ENCODE measurements at regions not wholly inside any gene's neighbourhood (a gene's known extent, or its start where the extent isn't known, plus 50 kb on each side); places are given as distances from the start of the nearest gene placed in this dataset.

- H3K4me1 Mint-ChIP-seq (ENCODE audit: low read depth), result no peaks in the 10 kb centered on the region
- H3K36me3 Mint-ChIP-seq (ENCODE audit: low read depth), result no peaks in the 10 kb centered on the region
- H3K27me3 Mint-ChIP-seq, result no peaks in the 10 kb centered on the region
- no peak overlapping the region for H3K4me3 Mint-ChIP-seq
- H3K9me3 Mint-ChIP-seq, result no peaks in the 10 kb centered on the region
- no peak overlapping the region for H3K27ac Mint-ChIP-seq
- intact Hi-C loops (cut with micrococcal nuclease), result no loop called here
Measured at GRCh38 chr5:89086390-89087086, 203.6 kb upstream of the MEF2C start.

- no peaks in the 10 kb centered on the region for H3K4me1 Mint-ChIP-seq (ENCODE audit: low read depth)
- H3K4me3 Mint-ChIP-seq, result no peak overlapping the region
- no peak overlapping the region for H3K27ac Mint-ChIP-seq
- no peaks in the 10 kb centered on the region for H3K9me3 Mint-ChIP-seq
- no peaks in the 10 kb centered on the region for H3K27me3 Mint-ChIP-seq
- intact Hi-C loops (cut with micrococcal nuclease), result no loop called here
- H3K36me3 Mint-ChIP-seq (ENCODE audit: low read depth), result no peaks in the 10 kb centered on the region
Measured at GRCh38 chr5:89083791-89084190, 200.8 kb upstream of the MEF2C start.

DNA sequence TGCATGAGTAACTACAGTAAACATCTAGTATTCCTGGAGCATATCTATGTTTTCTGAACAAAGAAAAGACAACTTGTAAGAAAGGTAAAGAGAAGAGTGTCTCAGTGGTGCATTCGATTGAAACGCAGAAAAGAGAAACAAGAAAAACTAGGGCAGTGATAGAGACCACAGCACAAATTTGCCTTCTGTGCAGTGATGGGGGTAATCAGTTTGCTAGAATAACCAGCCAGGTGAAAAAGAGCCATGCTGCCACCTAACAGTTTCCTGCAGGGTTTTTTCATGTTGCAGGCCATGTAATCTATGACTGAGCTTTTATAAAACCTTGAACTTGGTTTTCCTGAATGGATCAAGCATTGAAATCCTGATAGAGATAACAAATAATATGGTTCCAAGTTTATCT lies 198.4 kb upstream of the MEF2C start:
- intact Hi-C loops (cut with micrococcal nuclease), result no loop called here
- Mint-ChIP-seq H3K27me3 (no peaks in the 10 kb centered on the region), H3K27ac (no peak overlapping the region), H3K9me3 (no peaks in the 10 kb centered on the region), H3K4me1 (ENCODE audit: low read depth) (no peaks in the 10 kb centered on the region), H3K36me3 (ENCODE audit: low read depth) (no peaks in the 10 kb centered on the region), H3K4me3 (no peak overlapping the region)

- intact Hi-C loops (cut with micrococcal nuclease), result no loop called here
- no peak overlapping the region for H3K4me3 Mint-ChIP-seq
- no peaks in the 10 kb centered on the region for H3K36me3 Mint-ChIP-seq (ENCODE audit: low read depth)
- H3K27ac Mint-ChIP-seq, result no peak overlapping the region
- H3K9me3 Mint-ChIP-seq, result no peaks in the 10 kb centered on the region
- no peaks in the 10 kb centered on the region for H3K4me1 Mint-ChIP-seq (ENCODE audit: low read depth)
- no peaks in the 10 kb centered on the region for H3K27me3 Mint-ChIP-seq
Measured at GRCh38 chr5:89080467-89081116, 197.6 kb upstream of the MEF2C start.

- peaks cover 8% of the 10 kb centered on the region for H3K4me1 Mint-ChIP-seq (ENCODE audit: low read depth)
- H3K27me3 Mint-ChIP-seq, result peaks cover 2% of the 10 kb centered on the region
- no peak overlapping the region for H3K27ac Mint-ChIP-seq
- H3K4me3 Mint-ChIP-seq, result no peak overlapping the region
- no peaks in the 10 kb centered on the region for H3K9me3 Mint-ChIP-seq
- H3K36me3 Mint-ChIP-seq (ENCODE audit: low read depth), result no peaks in the 10 kb centered on the region
- intact Hi-C loops (cut with micrococcal nuclease), result no loop called here
Measured at GRCh38 chr5:89072842-89073672, 190.1 kb upstream of the MEF2C start.

DNA sequence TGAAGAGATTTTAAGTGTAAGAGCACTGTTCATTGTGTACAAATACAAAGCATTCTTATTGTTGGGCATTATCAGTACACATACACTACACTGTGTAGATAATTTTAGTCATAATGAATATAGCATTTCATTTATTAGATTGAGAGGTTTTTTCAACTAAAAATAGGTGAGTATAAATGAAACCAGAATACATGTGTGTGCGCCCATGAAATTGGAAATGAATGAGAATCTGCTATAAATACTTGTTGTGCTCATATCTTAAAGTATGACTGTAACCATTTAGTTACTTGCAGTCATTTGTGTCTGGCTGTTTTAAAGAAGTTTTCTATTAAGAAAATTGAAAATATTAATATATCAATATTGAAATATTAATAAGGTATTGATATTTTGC lies 189.0 kb upstream of the MEF2C start:
- intact Hi-C loops (cut with micrococcal nuclease), result no loop called here

DNA sequence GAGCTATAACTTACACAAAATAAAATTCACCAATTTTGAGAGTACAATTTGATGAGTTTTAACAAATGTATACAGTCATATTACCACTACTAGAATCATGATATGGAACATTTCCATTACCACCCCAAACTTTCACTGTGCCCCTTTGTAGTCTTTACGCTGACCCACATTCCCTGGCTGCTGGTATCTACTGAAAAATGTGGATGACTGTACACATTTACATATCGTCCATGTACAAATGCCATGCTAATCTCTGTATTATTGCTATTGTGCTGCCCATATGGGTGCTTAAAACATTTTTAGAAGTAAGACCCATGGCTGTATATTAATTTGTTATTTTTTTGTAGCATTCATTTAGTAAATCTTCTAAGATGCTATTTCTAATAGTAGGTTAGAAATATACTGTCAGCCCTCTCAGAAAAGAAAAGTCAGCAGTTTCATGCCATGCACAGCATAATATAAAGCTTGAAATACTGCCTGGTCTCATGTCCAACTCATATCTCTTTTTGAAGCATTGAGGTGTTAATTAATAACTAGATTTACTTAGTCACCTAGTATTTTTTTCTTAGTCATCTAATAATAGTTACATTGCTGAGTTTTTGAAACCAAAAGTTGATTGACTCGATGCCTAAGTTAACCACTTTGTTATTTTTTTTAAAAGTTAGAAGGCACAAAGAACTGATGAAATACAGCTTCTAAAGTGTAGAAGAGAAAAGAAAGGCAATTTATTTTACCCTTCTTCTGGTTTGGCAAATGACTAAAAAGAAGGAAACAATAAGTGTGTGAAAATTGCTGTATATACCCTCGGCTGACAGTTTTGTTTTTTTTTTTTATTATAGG lies 188.3 kb upstream of the MEF2C start:
- peaks cover 8% of the 10 kb centered on the region for H3K4me1 Mint-ChIP-seq (ENCODE audit: low read depth)
- no peaks in the 10 kb centered on the region for H3K36me3 Mint-ChIP-seq (ENCODE audit: low read depth)
- H3K9me3 Mint-ChIP-seq, result no peaks in the 10 kb centered on the region
- intact Hi-C loops (cut with micrococcal nuclease), result no loop called here
- peaks cover 2% of the 10 kb centered on the region for H3K27me3 Mint-ChIP-seq
- no peak overlapping the region for H3K4me3 Mint-ChIP-seq
- no peak overlapping the region for H3K27ac Mint-ChIP-seq

More for the DNA sequence above, 189.0 kb upstream of the MEF2C start:
- Mint-ChIP-seq H3K27ac (no peak overlapping the region), H3K27me3 (peaks cover 2% of the 10 kb centered on the region), H3K36me3 (ENCODE audit: low read depth) (no peaks in the 10 kb centered on the region), H3K4me1 (ENCODE audit: low read depth) (peaks cover 8% of the 10 kb centered on the region), H3K4me3 (no peak overlapping the region), H3K9me3 (no peaks in the 10 kb centered on the region)

DNA sequence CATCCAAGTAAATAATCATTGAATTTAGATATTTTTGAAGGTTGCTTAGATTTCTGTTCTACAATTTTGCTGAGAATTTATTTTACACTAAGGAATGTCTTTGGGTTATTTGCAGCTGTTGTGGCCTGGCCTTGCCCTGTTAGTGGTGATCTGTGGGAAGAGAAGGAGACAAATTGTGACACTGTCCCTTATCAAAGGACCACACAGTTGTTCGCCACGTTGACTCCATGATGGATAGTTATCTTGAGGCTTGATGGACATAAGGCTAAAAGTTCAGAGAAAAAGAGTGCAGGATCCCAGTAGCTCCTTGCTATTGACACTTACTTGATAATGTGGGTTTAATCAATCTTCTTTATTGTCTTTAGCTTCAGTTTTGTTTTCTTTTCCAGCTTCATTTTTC lies 186.6 kb upstream of the MEF2C start:
- no peaks in the 10 kb centered on the region for H3K36me3 Mint-ChIP-seq (ENCODE audit: low read depth)
- peaks cover 8% of the 10 kb centered on the region for H3K4me1 Mint-ChIP-seq (ENCODE audit: low read depth)
- peaks cover 2% of the 10 kb centered on the region for H3K27me3 Mint-ChIP-seq
- H3K27ac Mint-ChIP-seq, result no peak overlapping the region
- intact Hi-C loops (cut with micrococcal nuclease), result no loop called here
- H3K4me3 Mint-ChIP-seq, result no peak overlapping the region
- H3K9me3 Mint-ChIP-seq, result no peaks in the 10 kb centered on the region

DNA sequence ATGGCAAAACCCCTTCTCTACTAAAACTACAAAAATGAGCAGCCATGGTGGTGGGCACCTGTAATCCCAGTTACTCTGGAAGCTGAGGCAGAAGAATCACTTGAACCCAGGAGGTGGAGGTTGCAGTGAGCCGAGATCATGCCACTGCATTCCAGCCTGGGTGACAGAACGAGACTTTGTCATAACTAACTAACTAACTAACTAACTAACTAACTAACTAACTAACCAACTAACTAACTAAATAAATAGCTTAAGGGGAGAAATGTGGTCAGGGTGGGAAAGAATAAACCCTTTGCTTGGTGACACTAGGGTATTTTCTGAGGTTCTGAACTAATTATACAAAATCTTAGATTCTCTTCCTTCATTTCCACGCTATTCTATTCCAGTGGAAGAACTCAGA lies 184.4 kb upstream of the MEF2C start:
- H3K4me3 Mint-ChIP-seq, result no peak overlapping the region
- H3K4me1 Mint-ChIP-seq (ENCODE audit: low read depth), result no peaks in the 10 kb centered on the region
- H3K27me3 Mint-ChIP-seq, result no peaks in the 10 kb centered on the region
- H3K27ac Mint-ChIP-seq, result no peak overlapping the region
- intact Hi-C loops (cut with micrococcal nuclease), result no loop called here
- no peaks in the 10 kb centered on the region for H3K36me3 Mint-ChIP-seq (ENCODE audit: low read depth)
- no peaks in the 10 kb centered on the region for H3K9me3 Mint-ChIP-seq

DNA sequence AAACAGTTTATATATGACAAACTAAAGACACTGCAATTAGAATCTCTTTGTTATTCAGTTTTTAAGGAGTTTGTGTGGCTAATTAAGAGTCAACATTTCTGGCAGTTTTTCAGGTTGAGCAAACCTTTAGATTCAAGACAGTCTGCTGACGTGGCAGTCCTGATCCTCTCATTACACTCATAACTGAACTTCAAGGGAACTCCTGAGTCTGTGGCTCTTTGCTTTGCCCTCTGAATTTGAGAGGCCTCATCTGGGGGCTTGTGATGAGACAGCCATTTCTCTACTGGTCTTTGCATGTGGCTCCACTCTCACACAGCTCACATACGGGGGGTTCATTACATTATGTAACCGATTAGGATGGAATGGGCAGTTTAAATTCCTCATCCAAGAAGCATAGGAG lies 182.9 kb upstream of the MEF2C start:
- H3K4me3 Mint-ChIP-seq, result no peak overlapping the region
- intact Hi-C loops (cut with micrococcal nuclease), result no loop called here
- H3K9me3 Mint-ChIP-seq, result no peaks in the 10 kb centered on the region
- H3K27me3 Mint-ChIP-seq, result no peaks in the 10 kb centered on the region
- no peaks in the 10 kb centered on the region for H3K4me1 Mint-ChIP-seq (ENCODE audit: low read depth)
- no peaks in the 10 kb centered on the region for H3K36me3 Mint-ChIP-seq (ENCODE audit: low read depth)
- no peak overlapping the region for H3K27ac Mint-ChIP-seq

DNA sequence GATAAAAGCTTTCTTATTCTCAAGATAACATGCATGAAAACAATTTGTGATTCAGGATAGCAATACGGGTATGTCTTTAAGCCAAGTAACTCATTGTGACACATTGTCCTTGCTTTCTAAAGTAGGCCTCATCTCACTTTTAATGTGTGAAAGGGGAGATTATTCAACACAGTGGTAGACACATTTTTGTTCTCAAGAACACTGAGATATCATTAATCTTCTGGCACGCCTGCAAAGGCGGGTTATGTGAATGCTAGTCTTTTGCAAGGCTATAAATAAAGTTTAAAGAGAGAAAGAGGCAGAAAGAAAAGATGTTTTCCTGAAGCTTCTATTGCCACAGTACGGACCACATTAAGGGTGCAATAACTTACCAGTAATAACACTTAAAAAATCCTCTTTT lies 181.8 kb upstream of the MEF2C start:
- Mint-ChIP-seq H3K27ac (no peak overlapping the region), H3K4me1 (ENCODE audit: low read depth) (no peaks in the 10 kb centered on the region), H3K9me3 (no peaks in the 10 kb centered on the region), H3K27me3 (no peaks in the 10 kb centered on the region), H3K4me3 (no peak overlapping the region), H3K36me3 (ENCODE audit: low read depth) (no peaks in the 10 kb centered on the region)
- intact Hi-C loops (cut with micrococcal nuclease), result no loop called here

GRCh38 chr5:89064054-89064453 lies 181.1 kb upstream of the MEF2C start:
- intact Hi-C loops (cut with micrococcal nuclease), result no loop called here
- H3K27ac Mint-ChIP-seq, result no peak overlapping the region

DNA sequence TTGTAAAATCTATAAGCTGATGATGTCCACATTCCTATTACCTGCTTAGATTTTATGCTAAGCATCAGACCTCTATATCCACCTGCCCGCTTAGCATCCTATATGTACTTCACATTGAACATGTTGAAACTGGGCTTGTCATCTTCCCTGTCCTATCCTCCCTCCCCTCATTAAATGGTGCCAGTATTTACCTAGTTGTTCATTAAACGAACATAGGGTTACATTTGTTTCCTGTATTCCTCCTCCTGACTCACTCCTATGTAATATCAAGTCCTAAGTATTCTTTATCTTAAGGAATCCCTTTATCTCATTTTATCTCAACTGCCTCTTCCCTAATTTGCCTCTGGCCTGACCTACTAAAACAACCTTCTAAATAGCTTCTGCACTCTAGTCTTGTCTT lies 177.8 kb upstream of the MEF2C start:
- intact Hi-C loops (cut with micrococcal nuclease), result no loop called here
- H3K27ac Mint-ChIP-seq, result no peak overlapping the region
- H3K4me3 Mint-ChIP-seq, result no peak overlapping the region
- H3K27me3 Mint-ChIP-seq, result no peaks in the 10 kb centered on the region
- H3K4me1 Mint-ChIP-seq (ENCODE audit: low read depth), result no peaks in the 10 kb centered on the region
- H3K9me3 Mint-ChIP-seq, result no peaks in the 10 kb centered on the region
- no peaks in the 10 kb centered on the region for H3K36me3 Mint-ChIP-seq (ENCODE audit: low read depth)

More at GRCh38 chr5:89064054-89064453, 181.1 kb upstream of the MEF2C start:
- H3K27me3 Mint-ChIP-seq, result no peaks in the 10 kb centered on the region
- no peaks in the 10 kb centered on the region for H3K9me3 Mint-ChIP-seq
- no peaks in the 10 kb centered on the region for H3K4me1 Mint-ChIP-seq (ENCODE audit: low read depth)
- H3K4me3 Mint-ChIP-seq, result no peak overlapping the region
- no peaks in the 10 kb centered on the region for H3K36me3 Mint-ChIP-seq (ENCODE audit: low read depth)

DNA sequence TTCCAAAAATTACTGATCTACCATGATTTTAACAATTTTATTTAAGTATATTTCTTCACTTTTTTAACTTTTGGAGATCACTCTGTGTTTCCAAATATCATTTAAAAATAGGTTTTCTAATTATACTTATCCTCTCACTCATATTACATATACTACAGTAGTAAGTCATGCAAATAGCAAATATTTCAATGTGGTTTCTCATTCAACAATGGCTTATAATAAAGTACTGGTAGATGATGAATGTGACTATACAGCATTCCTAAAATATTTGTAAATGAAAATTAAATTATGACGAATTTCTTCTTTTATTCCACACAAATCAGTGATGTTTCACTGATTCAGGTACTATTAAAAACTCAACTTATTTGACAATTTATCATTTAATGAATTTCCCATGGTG lies 176.3 kb upstream of the MEF2C start:
- Mint-ChIP-seq H3K4me3 (no peak overlapping the region), H3K27ac (no peak overlapping the region), H3K36me3 (ENCODE audit: low read depth) (no peaks in the 10 kb centered on the region), H3K27me3 (no peaks in the 10 kb centered on the region), H3K4me1 (ENCODE audit: low read depth) (no peaks in the 10 kb centered on the region), H3K9me3 (no peaks in the 10 kb centered on the region)
- intact Hi-C loops (cut with micrococcal nuclease), result no loop called here
